Vagina (tissue), 2 donors: ENCODE measurements at regions not wholly inside any gene's neighbourhood (a gene's known extent, or its start where the extent isn't known, plus 50 kb on each side); places are given as distances from the start of the nearest gene placed in this dataset.

Experiments
- DNase-seq, 2 donors: peaks; one replicate each; pipeline ENCODE4 v3.0.0-alpha.2; 2017; ENCODE audit errors: extremely low spot score in 2 of 2
- H3K27ac ChIP-seq: fragments of 200-600 bp; sonication (generic); one replicate; pipeline ENCODE4 v1.5.1; 2019
- H3K27me3 ChIP-seq: fragments of 200-600 bp; sonication (generic); one replicate; pipeline ENCODE4 v1.5.1; 2019
- H3K36me3 ChIP-seq, 2 donors: fragments of 200-600 bp; sonication (generic); one replicate each; pipeline ENCODE4 v1.5.1; 2017 to 2019
- H3K4me1 ChIP-seq: fragments of 200-600 bp; sonication (generic); one replicate; pipeline ENCODE4 v1.5.1; 2019
- H3K4me3 ChIP-seq, 2 donors: fragments of 200-600 bp; sonication (generic); 1 replicate in 1 of 2; 2 replicates in 1 of 2; pipeline ENCODE4 v1.5.1; 2016 to 2019
- H3K9me3 ChIP-seq: fragments of 200-600 bp; sonication (generic); one replicate; pipeline ENCODE4 v1.5.1; 2019
- POLR2A ChIP-seq, 2 donors: fragments of 450-650 bp; IDR thresholded peaks; one replicate each; pipeline ENCODE4 v1.6.1; 2017; ENCODE audit warnings: antibody characterized with exemption in 2 of 2, mild to moderate bottlenecking in 2 of 2, moderate library complexity in 2 of 2
- POLR2AphosphoS5 ChIP-seq, 2 donors: sonication (generic); formaldehyde crosslinking; IDR thresholded peaks; one replicate each; pipeline ENCODE4 v1.9.0; 2017; ENCODE audit warnings: antibody characterized with exemption in 2 of 2, mild to moderate bottlenecking in 2 of 2, low read depth in 1 of 2; ENCODE audit not compliant: insufficient read depth in 1 of 2
- intact Hi-C: fragments of 100-400 bp; cut with DNase I; formaldehyde crosslinking; loops from one replicate; pipeline ENCODE4 v1.15.1; 2023
- TF ChIP-seq, protein P1 (sequence below), 3 experiments: fragments of 450-650 bp in 2 of 3; fragments of 200-600 bp in 1 of 3; sonication (generic) in 1 of 3; IDR thresholded peaks; one replicate each; pipeline ENCODE4 v1.5.1; 2017 to 2019; ENCODE audit warnings: antibody characterized with exemption in 3 of 3, mild to moderate bottlenecking in 2 of 3, moderate library complexity in 2 of 3

DNA sequence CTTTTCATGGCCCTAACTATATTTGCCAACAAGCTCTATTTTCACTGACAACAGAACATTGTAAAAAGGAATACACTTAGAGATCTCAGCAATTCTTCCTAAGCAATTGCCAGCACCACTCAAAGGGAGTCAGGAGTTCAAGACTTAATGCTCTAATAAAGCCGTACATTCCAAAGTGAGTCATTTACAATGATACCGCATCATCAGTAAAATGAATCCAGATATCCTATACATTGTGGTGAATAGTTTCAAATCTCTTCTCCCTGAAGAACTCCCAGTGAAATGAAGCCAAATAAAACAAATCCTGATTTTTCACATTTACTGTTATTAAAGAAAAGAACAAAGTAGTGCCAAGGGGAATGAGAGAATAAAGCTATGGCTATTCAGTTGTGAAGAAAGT is 2898.7 kb upstream of the PCDH20 start:
- intact Hi-C loops, result no loop called here
- no peak overlapping the region for H3K27ac ChIP-seq

DNA sequence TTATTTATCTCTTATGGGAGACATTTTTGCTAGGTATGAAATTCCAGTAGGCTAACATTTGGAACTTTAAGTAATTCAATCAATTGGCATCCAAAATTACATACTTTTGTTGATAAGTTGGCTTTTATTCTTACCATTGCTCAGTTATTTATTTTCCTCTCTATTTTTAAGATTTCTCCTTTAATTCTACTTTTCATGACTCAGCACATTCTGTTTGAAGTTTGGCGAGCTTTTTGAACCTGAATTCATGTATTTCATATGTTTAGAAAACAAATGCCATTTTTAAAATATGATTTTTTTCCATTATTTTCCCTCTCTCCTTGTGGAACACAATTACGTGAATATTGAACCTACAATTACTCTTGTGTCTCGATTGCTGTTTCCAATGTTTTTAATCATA is 2896.3 kb upstream of the PCDH20 start:
- TF ChIP-seq, protein P1, sequence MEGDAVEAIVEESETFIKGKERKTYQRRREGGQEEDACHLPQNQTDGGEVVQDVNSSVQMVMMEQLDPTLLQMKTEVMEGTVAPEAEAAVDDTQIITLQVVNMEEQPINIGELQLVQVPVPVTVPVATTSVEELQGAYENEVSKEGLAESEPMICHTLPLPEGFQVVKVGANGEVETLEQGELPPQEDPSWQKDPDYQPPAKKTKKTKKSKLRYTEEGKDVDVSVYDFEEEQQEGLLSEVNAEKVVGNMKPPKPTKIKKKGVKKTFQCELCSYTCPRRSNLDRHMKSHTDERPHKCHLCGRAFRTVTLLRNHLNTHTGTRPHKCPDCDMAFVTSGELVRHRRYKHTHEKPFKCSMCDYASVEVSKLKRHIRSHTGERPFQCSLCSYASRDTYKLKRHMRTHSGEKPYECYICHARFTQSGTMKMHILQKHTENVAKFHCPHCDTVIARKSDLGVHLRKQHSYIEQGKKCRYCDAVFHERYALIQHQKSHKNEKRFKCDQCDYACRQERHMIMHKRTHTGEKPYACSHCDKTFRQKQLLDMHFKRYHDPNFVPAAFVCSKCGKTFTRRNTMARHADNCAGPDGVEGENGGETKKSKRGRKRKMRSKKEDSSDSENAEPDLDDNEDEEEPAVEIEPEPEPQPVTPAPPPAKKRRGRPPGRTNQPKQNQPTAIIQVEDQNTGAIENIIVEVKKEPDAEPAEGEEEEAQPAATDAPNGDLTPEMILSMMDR (IDR thresholded peaks at IDR 0.05), result no peak
- TF ChIP-seq POLR2A (IDR thresholded peaks at IDR 0.05), result no peak
- no peak for TF ChIP-seq POLR2AphosphoS5 (IDR thresholded peaks at IDR 0.05; ENCODE audit: insufficient read depth in 1 of 2, low read depth in 1 of 2)
- no peak for DNase-seq

More for the DNA sequence above, 2898.7 kb upstream of the PCDH20 start:
- H3K9me3 ChIP-seq, result no peaks in the 10 kb centered on the region
- no peaks in the 10 kb centered on the region for H3K36me3 ChIP-seq
- H3K27me3 ChIP-seq, result no peaks in the 10 kb centered on the region
- H3K4me1 ChIP-seq, result no peaks in the 10 kb centered on the region
- no peak overlapping the region for H3K4me3 ChIP-seq
- TF ChIP-seq POLR2A (IDR thresholded peaks at IDR 0.05), result no peak
- no peak for DNase-seq

DNA sequence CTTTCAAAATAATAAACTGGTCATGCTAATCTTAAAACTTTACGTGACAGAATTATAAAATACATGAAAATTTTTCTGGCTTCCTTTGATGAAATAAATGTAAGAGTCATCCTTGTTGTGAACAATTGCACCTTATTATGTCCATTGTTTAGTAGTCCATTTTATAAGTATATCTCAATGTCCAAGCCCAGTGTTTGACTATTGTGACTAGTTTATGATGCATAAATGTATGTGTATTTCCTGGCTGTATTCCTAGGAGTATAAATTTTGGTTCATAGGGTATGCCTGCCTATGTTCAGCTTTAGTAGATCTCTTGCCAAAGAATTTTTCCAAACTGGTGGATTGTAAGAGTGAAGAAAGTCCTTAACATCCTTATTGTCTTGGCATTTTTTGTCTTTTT is 2895.5 kb upstream of the PCDH20 start:
- no peak overlapping the region for H3K27ac ChIP-seq
- H3K4me3 ChIP-seq, result no peak overlapping the region
- H3K9me3 ChIP-seq, result no peaks in the 10 kb centered on the region
- TF ChIP-seq, protein P1 (IDR thresholded peaks at IDR 0.05), result no peak
- no peak for TF ChIP-seq POLR2AphosphoS5 (IDR thresholded peaks at IDR 0.05; ENCODE audit: insufficient read depth in 1 of 2, low read depth in 1 of 2)
- TF ChIP-seq POLR2A (IDR thresholded peaks at IDR 0.05), result no peak
- H3K36me3 ChIP-seq, result no peaks in the 10 kb centered on the region
- no peaks in the 10 kb centered on the region for H3K27me3 ChIP-seq
- intact Hi-C loops, result no loop called here
- no peaks in the 10 kb centered on the region for H3K4me1 ChIP-seq
- no peak for DNase-seq

More for the DNA sequence above, 2896.3 kb upstream of the PCDH20 start:
- no peak overlapping the region for H3K4me3 ChIP-seq
- intact Hi-C loops, result no loop called here
- no peaks in the 10 kb centered on the region for H3K27me3 ChIP-seq
- H3K27ac ChIP-seq, result no peak overlapping the region
- no peaks in the 10 kb centered on the region for H3K4me1 ChIP-seq
- H3K9me3 ChIP-seq, result no peaks in the 10 kb centered on the region
- no peaks in the 10 kb centered on the region for H3K36me3 ChIP-seq

DNA sequence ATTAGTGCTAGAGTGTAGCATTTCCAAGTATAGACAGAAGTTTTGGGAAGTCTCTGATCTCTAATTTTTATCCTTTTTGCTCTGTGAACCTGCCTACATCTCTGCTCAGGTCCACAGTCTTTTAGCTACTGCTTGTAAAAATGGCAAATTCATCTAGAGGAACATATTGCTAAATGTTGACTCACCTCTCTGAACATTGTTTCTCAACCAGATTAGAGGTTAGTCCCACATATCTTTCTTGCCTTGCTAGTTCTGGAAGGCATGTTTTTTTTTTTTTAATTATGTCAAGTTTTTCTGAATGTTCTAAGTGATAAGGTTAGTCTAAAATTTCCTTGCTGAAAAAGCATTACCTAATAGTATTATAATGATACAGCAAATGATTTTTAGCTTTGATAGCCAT is 2889.6 kb upstream of the PCDH20 start:
- no peak for DNase-seq
- intact Hi-C loops, result loop anchor here (5.0 kb wide), 1 partner anchor 1977 kb away; no protein-coding TSS in a partner anchor
- Histone ChIP-seq H3K36me3 (no peaks in the 10 kb centered on the region), H3K4me3 (no peak overlapping the region), H3K4me1 (no peaks in the 10 kb centered on the region), H3K9me3 (no peaks in the 10 kb centered on the region), H3K27me3 (no peaks in the 10 kb centered on the region), H3K27ac (no peak overlapping the region)
- TF ChIP-seq, protein P1 (IDR thresholded peaks at IDR 0.05), result no peak
- TF ChIP-seq POLR2A (IDR thresholded peaks at IDR 0.05) (no peak), POLR2AphosphoS5 (IDR thresholded peaks at IDR 0.05; ENCODE audit: insufficient read depth in 1 of 2, low read depth in 1 of 2) (no peak)

DNA sequence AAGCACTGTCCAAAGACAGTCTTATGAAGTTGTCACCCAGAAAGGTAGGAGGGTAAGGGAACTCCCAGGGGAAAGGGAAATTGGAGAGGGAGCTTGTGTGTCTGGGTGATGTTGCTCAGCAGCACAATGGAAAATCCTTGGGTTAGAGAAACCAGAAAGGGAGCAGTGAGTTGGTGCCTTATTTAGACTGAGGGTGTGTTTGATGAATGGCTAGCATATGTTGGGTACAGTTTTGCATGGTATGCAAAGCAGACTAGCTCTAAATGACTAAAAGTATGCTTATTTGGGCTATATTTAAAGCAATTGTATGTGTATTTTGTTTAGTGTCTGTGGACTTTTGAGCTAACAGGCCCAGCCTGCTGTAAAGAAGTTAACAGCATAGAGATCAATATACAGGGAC is 2884.6 kb upstream of the PCDH20 start:
- Histone ChIP-seq H3K4me3 (no peak overlapping the region), H3K9me3 (no peaks in the 10 kb centered on the region), H3K27me3 (no peaks in the 10 kb centered on the region), H3K4me1 (no peaks in the 10 kb centered on the region), H3K27ac (no peak overlapping the region), H3K36me3 (no peaks in the 10 kb centered on the region)
- no peak for TF ChIP-seq POLR2AphosphoS5 (IDR thresholded peaks at IDR 0.05; ENCODE audit: insufficient read depth in 1 of 2, low read depth in 1 of 2)
- no peak for TF ChIP-seq POLR2A (IDR thresholded peaks at IDR 0.05)
- TF ChIP-seq, protein P1 (IDR thresholded peaks at IDR 0.05), result no peak
- intact Hi-C loops, result no loop called here
- DNase-seq, result no peak

DNA sequence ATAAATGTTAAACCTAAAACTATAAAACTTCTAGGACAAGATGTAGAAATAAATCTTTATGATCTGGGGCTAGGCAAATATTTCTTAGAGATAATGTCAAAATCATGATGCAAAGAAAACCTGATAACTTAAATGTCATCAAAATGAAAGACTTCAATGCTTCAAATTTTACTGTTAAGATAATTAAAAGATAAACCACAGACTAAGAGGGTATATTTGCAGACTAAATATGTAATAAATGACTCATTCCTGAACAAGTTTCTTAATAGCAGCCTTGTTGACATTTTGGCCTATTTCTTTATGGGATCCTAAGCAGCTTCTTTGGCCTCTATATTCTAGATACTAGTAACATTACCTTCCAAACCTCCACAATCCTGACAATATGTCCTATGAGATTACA is 2878.3 kb upstream of the PCDH20 start:
- Histone ChIP-seq H3K27me3 (no peaks in the 10 kb centered on the region), H3K27ac (no peak overlapping the region), H3K4me3 (no peak overlapping the region), H3K9me3 (no peaks in the 10 kb centered on the region), H3K4me1 (no peaks in the 10 kb centered on the region), H3K36me3 (no peaks in the 10 kb centered on the region)
- DNase-seq, result no peak
- intact Hi-C loops, result no loop called here
- TF ChIP-seq, protein P1 (IDR thresholded peaks at IDR 0.05), result no peak
- no peak for TF ChIP-seq POLR2AphosphoS5 (IDR thresholded peaks at IDR 0.05; ENCODE audit: insufficient read depth in 1 of 2, low read depth in 1 of 2)
- TF ChIP-seq POLR2A (IDR thresholded peaks at IDR 0.05), result no peak
